ENCODE measurements at regions not wholly inside any gene's neighbourhood (a gene's known extent, or its start where the extent isn't known, plus 50 kb on each side); places are given as distances from the start of the nearest gene placed in this dataset.
"Not testable (repeated sequence)": the region's sequence is repeated elsewhere in the genome, so short reads cannot be mapped to it uniquely, and the experiment has no call there.

GRCh38 chr4:131741836-131742235 lies 1407.3 kb upstream of the PCDH10 start:
- not testable (repeated sequence) for TF ChIP-seq CTCF (IDR thresholded peaks at IDR 0.05); POLR2A (IDR thresholded peaks at IDR 0.05; ENCODE audit: low read depth)
